Stimulated activated CD4-positive, alpha-beta T cell treated with anti-CD3 and anti-CD28 coated beads, TNF-alpha, amount 100 ng/mL, for 1 hour (primary cell): ENCODE measurements at regions not wholly inside any gene's neighbourhood (a gene's known extent, or its start where the extent isn't known, plus 50 kb on each side); places are given as distances from the start of the nearest gene placed in this dataset.
"Not testable (repeated sequence)": the region's sequence is repeated elsewhere in the genome, so short reads cannot be mapped to it uniquely, and the experiment has no call there.

ENCODE experiments used
- DNase-seq, 3 donors: peaks; one replicate each; pipeline ENCODE4 v3.0.0-alpha.2; 2020; ENCODE audit warnings: low read depth in 3 of 3, low spot score in 1 of 3

DNA sequence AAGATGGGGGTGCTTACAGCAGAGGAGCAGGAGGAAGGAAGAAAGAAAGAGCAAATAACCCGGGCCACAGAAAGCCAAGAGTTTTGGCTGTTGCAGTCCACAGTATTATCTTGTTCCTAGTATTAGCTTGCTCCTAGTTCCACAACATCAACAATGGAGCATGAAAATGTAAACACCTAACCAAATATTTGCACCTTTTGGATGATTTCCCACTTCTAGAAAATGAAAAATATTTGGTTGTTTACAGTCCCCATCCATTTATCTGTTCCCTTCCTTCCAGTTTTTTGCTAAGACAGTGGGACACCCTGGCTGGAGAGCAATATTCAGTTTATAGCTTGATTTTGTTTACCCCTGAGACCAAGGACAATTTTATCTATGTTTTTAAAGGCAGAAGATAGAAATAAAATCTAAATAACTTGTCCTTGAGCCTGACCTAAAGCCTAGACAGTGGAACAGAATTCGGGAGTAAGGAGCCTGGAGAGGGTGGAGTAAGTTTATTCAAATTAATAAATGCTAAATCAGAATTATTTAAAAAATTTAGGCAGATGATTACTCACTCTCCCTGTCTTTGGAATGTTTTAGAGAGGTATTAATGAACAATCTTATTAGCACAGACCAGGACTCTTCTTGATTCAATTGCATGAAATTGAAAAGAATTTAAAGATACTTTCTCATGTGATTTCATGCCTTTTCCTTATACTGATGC, 51.6 kb downstream of the RESF1 start:
- no peak for DNase-seq

DNA sequence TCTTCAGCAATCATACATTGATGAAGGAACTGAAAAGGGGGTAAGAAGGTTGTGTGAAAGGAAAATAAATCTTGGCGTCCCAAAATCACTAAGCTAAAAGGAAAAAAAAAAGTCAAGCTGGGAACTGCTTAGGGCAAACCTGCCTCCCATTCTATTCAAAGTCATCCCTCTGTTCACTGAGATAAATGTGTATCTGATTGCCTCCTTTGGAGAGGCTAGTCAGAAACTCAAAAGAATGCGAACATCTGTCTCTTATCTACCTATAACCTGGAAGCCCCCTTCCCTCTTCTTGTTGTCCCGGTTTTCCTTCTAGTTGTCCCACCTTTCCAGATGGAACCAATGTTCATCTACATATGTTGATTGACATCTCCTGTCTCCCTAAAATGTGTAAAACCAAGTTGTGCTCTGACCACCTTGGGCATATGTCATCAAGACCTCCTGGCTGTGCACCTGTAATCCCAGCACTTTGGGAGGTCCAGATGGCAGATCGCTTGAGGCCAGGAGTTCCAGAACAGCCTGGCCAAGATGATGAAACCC, 53.1 kb downstream of the RESF1 start:
- DNase-seq, result no peak

DNA sequence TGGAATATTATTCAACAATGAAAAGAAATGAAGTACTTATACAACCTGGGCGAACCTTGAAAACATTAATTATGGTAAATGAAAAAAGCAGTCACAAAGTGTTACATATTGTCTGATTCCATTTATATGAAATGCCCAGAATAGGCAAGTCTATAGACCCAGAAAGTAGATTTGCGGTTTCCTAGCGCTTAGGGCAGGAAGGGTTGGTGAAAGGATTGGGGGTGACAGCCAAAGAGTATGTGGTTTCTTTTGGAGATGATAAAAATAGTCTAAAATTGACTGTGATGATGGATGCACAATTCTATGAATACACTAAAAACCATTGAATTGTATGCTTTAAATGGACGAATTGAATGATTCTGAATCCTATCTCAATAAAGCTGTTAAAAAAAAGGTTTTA, 55.8 kb downstream of the RESF1 start:
- DNase-seq, result no peak

DNA sequence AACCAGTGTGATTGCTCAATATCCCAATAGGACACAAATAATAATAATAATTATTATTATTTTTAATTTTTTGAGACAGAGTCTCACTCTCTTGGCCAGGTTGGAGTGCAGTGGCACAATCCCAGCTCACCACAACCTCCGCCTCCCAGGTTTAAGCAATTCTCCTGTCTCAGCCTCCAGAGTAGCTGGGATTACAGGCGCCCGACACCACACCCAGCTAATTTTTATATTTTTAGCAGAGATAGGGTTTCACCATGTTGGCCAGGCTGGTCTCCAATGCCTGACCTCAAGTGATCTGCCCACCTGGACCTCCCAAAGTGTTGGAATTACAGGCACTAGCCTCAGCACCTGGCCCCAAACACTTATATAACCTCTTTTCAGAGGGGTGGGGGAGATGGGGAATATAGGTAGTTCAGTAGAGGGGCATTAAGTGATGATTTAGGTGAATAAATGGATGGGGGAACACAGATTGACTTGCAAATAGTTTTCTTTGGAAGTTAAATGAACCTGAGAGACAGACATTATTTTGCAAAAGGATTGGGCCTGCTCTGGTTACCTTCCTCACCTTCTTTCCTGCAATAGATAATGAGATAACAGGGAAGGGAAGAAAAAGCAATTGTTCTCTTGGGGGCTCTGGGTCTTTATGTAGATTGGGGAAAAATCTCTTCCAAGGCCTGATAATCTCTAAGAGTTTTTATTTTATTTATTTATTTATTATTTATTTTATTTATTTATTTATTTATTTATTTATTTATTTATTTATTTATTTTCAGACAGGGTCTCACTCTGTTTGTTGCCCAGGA, 57.7 kb downstream of the RESF1 start:
- no peak for DNase-seq

DNA sequence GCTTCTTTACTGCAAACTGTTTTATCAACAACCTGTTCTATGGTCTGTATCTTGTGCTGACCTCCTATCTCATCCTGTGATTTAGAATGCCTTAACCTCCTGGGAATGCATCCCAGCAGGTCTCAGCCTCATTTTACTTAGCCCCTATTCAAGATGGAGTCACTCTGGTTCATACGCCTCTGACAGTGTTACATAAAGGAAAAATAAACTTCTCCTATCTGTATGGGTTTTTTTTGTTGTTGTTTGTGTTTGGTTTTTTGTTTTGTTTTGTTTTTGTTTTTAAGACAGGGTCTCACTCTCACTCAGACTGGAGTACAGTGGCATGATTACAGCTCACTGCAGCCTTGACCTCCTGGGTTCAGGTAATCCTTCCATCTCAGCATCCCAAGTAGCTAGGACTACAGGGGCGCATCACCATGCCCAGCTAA, 62.1 kb downstream of the RESF1 start:
- no peak for DNase-seq

DNA sequence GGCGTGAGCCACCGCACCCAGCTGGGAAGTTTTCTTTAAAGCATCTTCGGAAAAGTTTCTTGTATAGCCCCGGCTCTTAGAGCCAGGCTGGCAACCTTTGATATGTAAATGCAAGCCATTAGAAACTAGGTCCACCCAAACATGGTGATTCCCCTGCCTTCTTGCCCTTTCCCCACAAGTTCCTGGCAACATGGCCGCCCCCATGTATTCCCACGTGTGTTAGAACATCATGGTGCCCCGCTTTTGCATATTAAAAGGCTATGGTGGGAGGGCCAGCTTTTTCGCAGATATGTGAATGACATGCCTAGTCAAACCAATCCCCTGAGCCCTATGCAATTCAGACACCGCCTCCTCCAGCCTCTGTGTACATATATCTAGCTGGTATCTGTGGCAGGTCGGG, 63.2 kb downstream of the RESF1 start:
- DNase-seq, result not testable (repeated sequence)

DNA sequence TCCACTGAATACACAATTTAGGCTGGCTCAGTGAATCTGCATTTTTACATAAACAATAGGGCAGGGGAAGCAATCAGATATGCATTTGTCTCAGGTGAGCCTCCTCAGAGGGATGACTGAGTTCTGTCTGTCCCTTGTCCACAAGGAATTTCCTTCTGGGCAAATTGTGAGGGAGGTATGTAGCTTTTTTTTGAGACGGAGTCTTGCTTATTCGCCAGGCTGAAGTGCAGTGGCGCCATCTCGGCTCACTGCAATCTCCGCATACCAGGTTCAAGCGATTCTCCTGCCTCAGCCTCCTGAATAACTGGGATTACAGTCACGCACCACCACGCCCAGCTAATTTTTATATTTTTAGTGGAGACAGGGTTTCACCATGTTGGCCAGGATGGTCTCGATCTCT, 64.6 kb downstream of the RESF1 start:
- DNase-seq, result not testable (repeated sequence)

DNA sequence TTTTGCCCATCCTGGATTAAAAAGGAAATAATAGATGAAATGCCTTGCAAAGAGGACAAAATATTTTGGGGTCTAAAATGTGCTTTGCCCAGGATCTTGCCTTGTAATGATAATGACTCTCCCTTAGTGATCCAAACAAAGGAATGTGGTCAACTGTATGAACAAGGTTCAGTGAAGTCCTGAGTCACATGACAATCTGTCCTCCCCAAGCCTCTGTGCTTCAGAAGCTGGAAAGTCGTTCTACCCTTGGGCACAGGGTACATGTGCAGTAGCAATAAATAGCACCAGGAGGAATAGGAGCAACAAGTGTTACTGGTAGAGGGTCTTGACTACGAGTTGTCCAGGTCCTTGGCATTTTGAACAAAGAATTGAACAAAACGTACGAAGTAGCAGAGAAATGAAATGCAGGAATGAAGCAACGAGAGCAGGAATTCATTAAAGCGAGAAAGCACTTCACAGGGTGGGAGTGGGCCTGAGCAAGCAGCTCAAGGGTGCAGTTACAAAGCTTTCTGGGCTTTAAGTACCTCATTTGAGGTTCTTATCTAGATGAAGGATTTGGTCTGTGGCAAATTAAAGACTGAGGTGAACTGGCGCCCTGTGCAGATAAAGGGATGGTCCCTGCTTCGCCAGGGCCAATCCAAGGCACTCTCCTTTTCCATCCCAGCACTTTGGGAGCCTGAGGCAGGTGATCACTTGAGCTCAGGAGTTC, 65.8 kb downstream of the RESF1 start:
- no peak for DNase-seq

DNA sequence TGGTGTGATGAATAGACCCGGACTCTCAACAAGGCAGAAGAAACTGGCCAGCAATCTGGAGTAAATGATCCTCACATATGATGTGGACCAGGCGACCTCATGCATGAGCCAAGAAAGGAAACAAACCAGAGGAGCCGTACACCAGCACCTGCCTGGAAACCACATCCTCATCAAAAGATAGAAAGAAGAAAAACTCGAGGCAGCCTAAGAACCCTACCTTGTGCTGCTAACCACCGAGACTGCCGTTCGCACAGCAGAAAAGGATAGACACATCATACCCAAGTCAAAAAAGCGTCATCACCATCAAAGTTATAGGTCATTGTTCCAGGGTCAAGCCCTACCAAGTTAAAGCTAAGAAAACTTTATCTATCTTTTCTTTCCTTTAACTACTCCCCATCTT, 66.7 kb downstream of the RESF1 start:
- peak in 1 of 3 donors; percentile 0 for DNase-seq

DNA sequence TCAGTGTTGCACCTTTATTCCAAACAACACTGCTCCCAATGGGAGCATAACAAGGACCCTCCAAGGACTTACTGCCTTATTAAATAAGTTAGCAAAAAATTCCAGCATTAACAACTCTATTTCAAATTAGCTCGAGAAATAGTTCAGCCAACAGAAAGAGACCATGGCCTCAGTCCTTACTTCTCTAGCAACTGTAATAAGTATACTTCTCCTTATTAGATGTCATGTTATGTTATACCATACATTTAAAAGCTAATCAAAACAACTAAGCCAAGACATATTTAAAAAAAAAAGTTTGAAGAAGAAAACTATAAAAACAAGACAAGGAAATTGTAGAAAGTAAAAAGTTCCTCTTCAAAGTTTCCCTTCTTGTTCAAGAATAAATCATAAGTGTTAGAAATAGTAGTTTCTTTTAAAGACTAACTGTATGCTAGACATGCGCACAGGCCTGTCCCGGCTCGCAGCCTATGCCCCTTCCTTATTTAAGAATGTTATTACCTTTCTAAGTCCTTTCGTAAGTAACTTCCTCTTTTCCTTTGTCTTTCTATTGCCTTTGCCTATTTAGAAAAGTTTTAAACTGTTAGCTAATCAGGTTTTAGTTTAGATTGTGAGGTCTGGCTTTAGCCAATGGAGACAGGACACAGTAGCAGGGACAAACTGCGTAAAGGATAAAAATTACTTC, 68.6 kb downstream of the RESF1 start:
- DNase-seq, result no peak

DNA sequence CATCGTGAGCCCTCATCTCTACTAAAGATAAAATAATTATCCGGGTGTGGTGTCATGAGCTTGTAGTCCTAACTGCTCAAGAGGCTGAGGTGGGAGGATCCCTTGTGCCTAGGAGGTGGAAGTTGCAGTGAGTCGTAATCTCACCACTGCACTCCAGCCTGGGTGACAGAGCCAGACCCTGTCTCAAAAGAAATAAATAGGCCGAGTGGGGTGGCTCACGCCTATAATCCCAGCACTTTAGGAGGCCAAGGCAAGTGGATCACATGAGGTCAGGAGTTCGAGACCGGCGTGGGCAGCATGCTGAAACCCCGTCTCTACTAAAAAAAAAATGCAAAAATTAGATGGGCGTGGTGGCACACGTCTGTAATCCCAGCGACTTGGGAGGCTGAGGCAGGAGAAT, 70.9 kb downstream of the RESF1 start:
- no peak for DNase-seq

DNA sequence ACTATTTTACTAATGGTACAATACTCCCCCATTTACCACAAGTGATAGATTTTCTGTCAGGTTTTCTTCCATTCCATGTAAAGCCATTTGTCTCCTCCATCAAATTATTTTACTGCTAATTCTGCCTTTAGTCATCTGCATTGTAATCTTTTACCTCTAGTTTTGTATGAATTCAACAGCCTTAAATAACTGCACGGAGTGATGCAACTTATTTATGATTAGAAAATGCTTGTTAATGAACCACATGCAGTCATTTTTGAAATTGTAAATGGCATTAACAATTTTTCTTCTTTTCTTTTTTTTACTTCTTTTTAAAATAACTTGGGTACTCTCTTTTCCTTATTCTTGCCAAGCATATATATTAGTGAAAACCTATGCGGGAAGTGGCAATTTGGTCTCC, 71.5 kb downstream of the RESF1 start:
- DNase-seq, result no peak

DNA sequence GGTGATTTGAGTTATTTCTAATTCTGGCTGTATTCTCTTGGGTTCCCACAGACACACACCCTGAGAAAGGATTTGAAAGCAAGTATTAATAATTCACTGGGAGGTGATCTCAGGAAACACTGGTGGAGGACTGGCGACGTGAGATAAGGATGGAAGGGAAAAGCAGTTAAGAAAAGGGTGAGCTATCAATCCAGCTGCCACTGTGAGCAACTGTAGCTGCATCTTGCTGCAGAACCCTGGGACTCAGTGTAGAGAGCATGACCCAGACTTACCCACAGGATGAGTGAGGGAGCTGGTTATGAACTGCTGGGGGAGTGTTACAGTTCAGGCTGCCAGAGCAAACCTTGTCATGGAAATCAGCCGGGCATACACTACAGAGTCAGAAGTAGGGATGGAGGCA, 71.9 kb downstream of the RESF1 start:
- no peak for DNase-seq

DNA sequence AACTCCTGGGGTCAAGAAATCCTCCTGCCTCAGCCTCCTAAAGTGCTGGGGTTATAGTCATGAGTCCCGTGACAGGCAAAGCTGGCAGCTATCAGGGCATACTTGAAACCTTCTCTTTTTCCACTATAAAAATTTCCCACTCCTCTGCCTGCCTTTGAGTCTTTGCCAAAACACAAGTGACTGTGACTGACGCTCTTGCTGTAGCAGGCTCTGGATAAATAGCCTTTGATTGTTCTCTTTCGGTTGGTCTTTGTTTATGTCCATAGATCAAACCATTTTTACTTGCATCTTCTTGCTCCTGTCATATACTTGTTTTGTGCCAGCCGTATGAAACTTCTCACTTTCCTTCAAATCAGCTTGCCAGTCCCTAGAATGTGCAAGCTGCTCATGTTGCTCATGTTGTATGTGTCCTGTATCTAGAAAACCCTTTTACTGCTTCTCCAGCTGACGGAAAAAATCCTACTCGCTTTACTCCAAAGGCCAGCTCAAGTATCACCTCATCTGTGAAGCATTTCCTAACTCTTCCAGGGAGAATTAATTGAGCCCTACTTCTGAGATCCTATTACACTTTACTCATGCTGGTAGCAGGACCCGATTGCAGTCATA, 73.1 kb downstream of the RESF1 start:
- no peak for DNase-seq

DNA sequence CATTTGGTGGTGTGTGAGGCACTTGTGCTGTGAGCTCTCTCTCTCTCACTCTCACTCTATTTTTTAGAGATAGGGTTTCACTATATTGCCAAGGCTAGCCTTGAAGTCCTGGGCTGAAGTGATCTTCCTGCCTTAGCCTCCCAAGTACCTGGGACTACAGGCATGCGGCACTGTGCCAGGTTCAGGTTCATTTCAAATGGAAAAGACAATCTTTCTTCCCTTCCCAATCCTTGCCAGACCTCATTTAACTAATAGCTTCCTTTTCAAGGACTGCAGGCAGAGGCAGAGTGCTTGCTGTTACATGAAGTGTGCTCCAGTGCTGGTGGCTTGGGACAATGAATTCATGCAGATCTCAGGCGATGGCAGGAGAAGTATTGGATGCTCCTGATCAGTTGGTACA, 73.2 kb upstream of the BICD1 start:
- DNase-seq, result no peak

DNA sequence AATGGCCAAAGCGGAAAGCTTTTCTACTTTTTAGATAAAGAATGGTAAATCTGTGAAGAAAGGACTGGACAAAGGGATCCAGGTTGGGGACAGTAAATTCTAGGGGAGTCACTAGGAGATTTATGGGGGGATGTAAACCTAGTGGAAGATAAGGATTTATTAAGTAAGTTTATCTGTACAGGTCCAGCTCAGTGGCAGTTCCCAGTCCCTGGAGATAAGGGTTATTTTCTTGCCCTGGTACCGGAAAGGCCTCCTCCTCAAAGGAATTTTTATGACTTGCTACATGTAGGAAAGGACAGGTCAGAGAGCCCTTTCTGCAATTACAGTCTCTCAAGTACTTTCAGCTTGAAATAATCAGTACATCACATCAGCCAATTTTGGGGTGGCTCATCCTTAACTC, 72.6 kb upstream of the BICD1 start:
- no peak for DNase-seq

DNA sequence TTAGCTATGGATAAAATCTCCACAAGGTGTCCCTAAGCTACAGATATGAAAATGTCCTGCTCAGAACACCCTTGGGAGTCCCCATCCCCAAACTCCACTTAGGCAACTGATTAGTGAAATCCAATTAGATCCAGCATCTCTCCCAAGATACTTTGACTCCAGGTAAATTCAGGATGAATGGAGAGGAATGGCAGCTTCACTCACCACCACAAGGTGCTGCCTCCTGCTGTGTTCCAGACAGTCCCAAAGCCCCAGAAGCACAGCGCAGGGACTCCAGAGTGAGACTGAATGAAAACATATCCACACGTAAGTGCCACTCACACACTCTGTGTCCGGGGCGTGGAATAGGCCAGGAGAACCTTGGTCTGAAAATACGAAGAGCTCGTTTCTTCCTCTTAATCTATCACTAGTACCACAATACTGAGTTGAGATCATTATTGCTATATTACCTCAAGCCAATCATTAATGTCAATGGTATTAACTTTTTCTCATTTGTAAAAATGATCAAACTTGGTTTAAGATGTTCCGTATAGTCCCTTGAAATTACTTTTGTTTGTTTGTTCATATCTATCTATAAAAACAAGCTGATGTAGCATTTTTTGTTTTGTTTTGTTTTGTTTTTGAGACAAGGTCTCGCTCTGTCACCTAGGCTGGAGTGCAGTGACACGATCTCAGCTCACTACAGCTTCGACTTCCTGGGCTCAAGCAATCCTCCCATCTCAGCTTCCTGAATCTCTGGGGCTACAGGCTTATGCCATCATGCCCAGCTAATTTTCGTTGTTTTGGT, 70.0 kb upstream of the BICD1 start:
- no peak for DNase-seq

DNA sequence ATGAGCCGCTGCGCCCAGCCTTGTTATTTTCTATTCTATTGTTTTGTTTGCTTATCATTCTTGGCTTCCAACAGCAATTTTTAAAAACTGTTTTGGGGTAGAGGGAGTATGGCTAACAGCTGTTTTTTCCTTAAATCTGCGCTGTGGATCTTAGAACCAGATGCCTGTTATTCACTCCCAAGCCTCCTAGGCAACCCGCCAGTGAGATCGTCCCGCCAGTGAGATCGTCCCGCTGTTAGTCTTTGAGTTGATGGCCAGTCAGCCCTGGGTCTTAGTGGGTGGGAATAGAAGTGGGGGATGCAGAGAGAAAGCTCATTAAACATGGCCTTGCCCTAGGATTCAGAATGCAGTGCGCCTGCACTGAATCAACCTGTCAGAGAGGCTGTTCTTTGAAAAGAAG, 67.3 kb upstream of the BICD1 start:
- DNase-seq, result no peak

DNA sequence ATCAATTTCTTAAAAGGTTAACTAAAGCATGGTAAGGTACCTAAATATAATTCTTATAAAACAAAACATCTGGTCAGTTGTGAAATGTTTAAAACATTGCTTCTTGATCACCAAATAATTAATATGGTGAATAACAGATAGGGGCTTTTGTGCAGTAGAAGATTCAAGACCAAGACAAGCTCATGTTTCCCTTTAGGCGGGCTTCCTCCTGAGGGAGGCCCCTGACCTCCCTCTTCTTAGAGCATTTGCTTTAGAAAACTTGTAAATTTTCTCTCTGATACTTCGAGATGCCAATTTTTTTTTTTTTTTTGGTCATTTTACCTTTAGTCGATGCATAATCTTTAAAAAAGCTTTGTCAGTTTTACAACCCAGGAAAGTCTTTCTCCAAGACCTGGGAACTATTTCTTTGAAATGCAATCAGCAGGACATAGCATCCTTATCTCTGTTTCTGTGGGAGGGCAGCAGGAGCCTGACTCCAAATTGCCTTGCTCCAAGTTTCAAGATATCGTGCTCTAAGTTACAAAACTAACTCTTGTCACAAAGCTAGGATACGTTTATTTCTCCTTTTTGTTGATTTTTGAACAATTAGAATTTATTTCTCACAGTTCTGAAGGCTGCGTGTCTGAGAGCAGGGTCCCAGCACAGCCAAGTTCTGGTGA, 66.6 kb upstream of the BICD1 start:
- no peak for DNase-seq
